DND-41 (cell line): ENCODE measurements at regions not wholly inside any gene's neighbourhood (a gene's known extent, or its start where the extent isn't known, plus 50 kb on each side); places are given as distances from the start of the nearest gene placed in this dataset.

ENCODE experiments used
- CTCF ChIP-seq: IDR thresholded peaks from 2 replicates; pipeline ENCODE4 v1.5.1; 2012; ENCODE audit warnings: borderline replicate concordance, low read length, moderate library complexity, mild to moderate bottlenecking; ENCODE audit not compliant: poor library complexity, severe bottlenecking; ENCODE audit errors: extremely low read depth
- EZH2 ChIP-seq: IDR thresholded peaks from 3 replicates; pipeline ENCODE4 v1.6.1; 2012; ENCODE audit warnings: borderline replicate concordance, low read depth, mild to moderate bottlenecking, moderate library complexity, low read length, inconsistent platforms; ENCODE audit not compliant: severe bottlenecking

- TF ChIP-seq CTCF (no peak), EZH2 (no peak)
These were observed 436.2 kb upstream of the IGFBP3 start for GRCh38 chr7:46357290-46357689.
